Panc1 (cell line): ENCODE measurements at regions not wholly inside any gene's neighbourhood (a gene's known extent, or its start where the extent isn't known, plus 50 kb on each side); places are given as distances from the start of the nearest gene placed in this dataset.

Experiments
- ATAC-seq: fragments of 200-7000 bp; cut with Tn5 transposase; 2 replicates; pipeline ENCODE4 v1.9.1; 2020; ENCODE audit warnings: mild to moderate bottlenecking, moderate library complexity
- BruUV-seq: library from RNA; stranded (reverse); fragments of 400-500 nt; replicated peaks from 2 replicates; lab custom pipeline; 2021; lab: Mats Ljungman, UMichigan
- CTCF ChIA-PET: fragments of 300-600 bp; sonication (Branson Sonifier 250); formaldehyde crosslinking; loops from one replicate; lab custom pipeline; 2022; ENCODE audit warnings: antibody characterized with exemption; lab: Charles Lee
- POLR2A ChIA-PET: fragments of 300-600 bp; sonication (Branson Sonifier 250); formaldehyde crosslinking; loops from one replicate; lab custom pipeline; 2022; ENCODE audit warnings: antibody characterized with exemption; lab: Charles Lee
- DNase-seq: peaks from one replicate; pipeline ENCODE4 v3.0.0-alpha.2; 2010; ENCODE audit warnings: low read depth, low spot score
- H3K27ac ChIP-seq: 2 replicates; pipeline ENCODE4 v1.5.1; 2011; ENCODE audit warnings: mild to moderate bottlenecking, low read length, inconsistent platforms
- H3K27me3 ChIP-seq: fragments of 200-500 bp; sonication (Bioruptor generic); 2 replicates; pipeline ENCODE4 v1.6.0; 2014; ENCODE audit warnings: low read length, inconsistent platforms; ENCODE audit not compliant: control insufficient read depth, insufficient read depth
- H3K36me3 ChIP-seq: fragments of 200-500 bp; sonication (Bioruptor generic); 2 replicates; pipeline ENCODE4 v1.5.1; 2014; ENCODE audit warnings: inconsistent platforms, mild to moderate bottlenecking, low read length, moderate library complexity; ENCODE audit not compliant: control insufficient read depth, insufficient read depth
- H3K4me1 ChIP-seq: 2 replicates; pipeline ENCODE4 v1.5.1; 2011; ENCODE audit warnings: inconsistent platforms, mild to moderate bottlenecking, low read length, moderate library complexity; ENCODE audit not compliant: control insufficient read depth, insufficient read depth
- H3K4me3 ChIP-seq, 2 experiments: 2 replicates each; pipeline ENCODE4 v1.5.1; 2011 to 2012; ENCODE audit warnings: low read depth in 2 of 2, low read length in 2 of 2, mild to moderate bottlenecking in 2 of 2, inconsistent platforms in 1 of 2, moderate library complexity in 1 of 2
- H3K9me3 ChIP-seq: fragments of 200-500 bp; sonication (Bioruptor generic); 2 replicates; pipeline ENCODE4 v1.5.1; 2014; ENCODE audit warnings: low read depth, mild to moderate bottlenecking, inconsistent platforms, low read length, moderate library complexity; ENCODE audit not compliant: control insufficient read depth, insufficient read depth
- CTCF ChIP-seq: fragments of 450-650 bp; IDR thresholded peaks from 2 replicates; pipeline ENCODE4 v1.5.1; 2017; ENCODE audit warnings: mild to moderate bottlenecking
- POLR2AphosphoS5 ChIP-seq: IDR thresholded peaks from 2 replicates; pipeline ENCODE4 v1.6.1; 2012; ENCODE audit warnings: mild to moderate bottlenecking, low read depth, low read length, moderate library complexity
- REST ChIP-seq, 2 experiments: IDR thresholded peaks; 2 replicates each; pipeline ENCODE4 v1.6.1; 2011 to 2012; ENCODE audit warnings: low read depth in 2 of 2, control low read depth in 1 of 2, low read length in 1 of 2, mild to moderate bottlenecking in 1 of 2, moderate library complexity in 1 of 2; ENCODE audit not compliant: insufficient read depth in 1 of 2
- SIN3A ChIP-seq: IDR thresholded peaks from 2 replicates; pipeline ENCODE4 v1.6.1; 2012; ENCODE audit warnings: low read depth, mild to moderate bottlenecking, low read length, moderate library complexity, borderline replicate concordance; ENCODE audit not compliant: insufficient read depth
- TCF7L2 ChIP-seq: IDR thresholded peaks from 2 replicates; pipeline ENCODE4 v1.6.1; 2011; ENCODE audit warnings: mild to moderate bottlenecking, low read depth, low read length, inconsistent platforms
- in situ Hi-C: cut with HindIII; loops from 2 replicates; pipeline ENCODE4 v1.10.0; 2016; ENCODE audit warnings: low sequenced_read_pairs, low pct_unique_long_range_greater_than_20kb
- intact Hi-C: fragments of 100-400 bp; cut with micrococcal nuclease; formaldehyde crosslinking; loops from one replicate; pipeline ENCODE4 v1.10.0; 2022; ENCODE audit not compliant: unreplicated experiment

- H3K4me1 ChIP-seq, result no peaks in the 10 kb centered on the region
- H3K27ac ChIP-seq, result no peak overlapping the region
- no TSS peak for BruUV-seq
- no peak for TF ChIP-seq POLR2AphosphoS5
- no peak for TF ChIP-seq TCF7L2
- TF ChIP-seq CTCF, result no peak
- no peak for TF ChIP-seq REST (IDR thresholded peaks at IDR 0.05; ENCODE audit: insufficient read depth in 1 of 2, low read depth in 2 of 2, low read length in 1 of 2)
- no peak for TF ChIP-seq SIN3A
- H3K9me3 ChIP-seq, result no peaks in the 10 kb centered on the region
- DNase-seq (no peak), ATAC-seq (no peak)
- CTCF ChIA-PET, result no interaction called here
- in situ Hi-C loops (no loop called here), intact Hi-C loops (no loop called here)
- H3K36me3 ChIP-seq, result no peaks in the 10 kb centered on the region
- no peaks in the 10 kb centered on the region for H3K27me3 ChIP-seq
- POLR2A ChIA-PET, result no interaction called here
- H3K4me3 ChIP-seq, result no peak overlapping the region
These were observed 156.1 kb upstream of the ERCC6L2 start for GRCh38 chr9:95719354-95719753.

GRCh38 chr9:95718263-95718662 is 157.2 kb upstream of the ERCC6L2 start:
- no peaks in the 10 kb centered on the region for H3K27me3 ChIP-seq
- BruUV-seq, result no TSS peak
- no peak for TF ChIP-seq CTCF
- TF ChIP-seq TCF7L2, result no peak
- TF ChIP-seq REST (IDR thresholded peaks at IDR 0.05; ENCODE audit: insufficient read depth in 1 of 2, low read depth in 2 of 2, low read length in 1 of 2), result no peak
- no peak for TF ChIP-seq POLR2AphosphoS5
- no peak overlapping the region for H3K4me3 ChIP-seq
- no peak overlapping the region for H3K27ac ChIP-seq
- DNase-seq (no peak), ATAC-seq (no peak)
- CTCF ChIA-PET, result no interaction called here
- intact Hi-C loops (no loop called here), in situ Hi-C loops (no loop called here)
- H3K4me1 ChIP-seq, result no peaks in the 10 kb centered on the region
- POLR2A ChIA-PET, result no interaction called here
- no peaks in the 10 kb centered on the region for H3K9me3 ChIP-seq
- no peaks in the 10 kb centered on the region for H3K36me3 ChIP-seq
